Naive thymus-derived CD4-positive, alpha-beta T cell (primary cell): ENCODE measurements at regions not wholly inside any gene's neighbourhood (a gene's known extent, or its start where the extent isn't known, plus 50 kb on each side); places are given as distances from the start of the nearest gene placed in this dataset.

Experiments
- ATAC-seq: fragments of 150-1000 bp; cut with Tn5 transposase; 2 replicates; pipeline ENCODE4 v1.10.0; 2021; ENCODE audit warnings: mild to moderate bottlenecking, moderate library complexity
- CTCF ChIA-PET: fragments of 350-600 bp; sonication (Branson Sonifier 250); formaldehyde crosslinking; loops from one replicate; lab custom pipeline; 2021; ENCODE audit warnings: antibody characterized with exemption; lab: Charles Lee
- POLR2A ChIA-PET: fragments of 350-600 bp; sonication (Branson Sonifier 250); formaldehyde crosslinking; loops from one replicate; lab custom pipeline; 2021; ENCODE audit warnings: antibody characterized with exemption, inconsistent platforms; lab: Charles Lee
- DNase-seq, 9 donors: peaks; one replicate each; pipeline versions ENCODE4 v3.0.0 to v3.0.0-alpha.2; 2020 to 2022; ENCODE audit warnings: mixed read lengths in 1 of 9
- H3K27ac ChIP-seq: one replicate; pipeline ENCODE4 v1.7.0; 2013; ENCODE audit warnings: mild to moderate bottlenecking, low read depth, low read length, moderate library complexity
- H3K27me3 ChIP-seq, 2 donors: one replicate each; pipeline ENCODE4 v1.7.0; 2013; ENCODE audit warnings: low read length in 2 of 2, mild to moderate bottlenecking in 2 of 2, moderate library complexity in 2 of 2; ENCODE audit not compliant: control insufficient read depth in 2 of 2, insufficient read depth in 2 of 2
- H3K36me3 ChIP-seq, 3 experiments: 1 replicate in 2 of 3; 2 replicates in 1 of 3; pipeline ENCODE4 v1.7.0; 2013; ENCODE audit warnings: low read length in 3 of 3, mild to moderate bottlenecking in 3 of 3, moderate library complexity in 1 of 3; ENCODE audit not compliant: insufficient read depth in 3 of 3, control insufficient read depth in 2 of 3
- H3K4me1 ChIP-seq, 2 donors: one replicate each; pipeline ENCODE4 v1.7.0; 2013; ENCODE audit warnings: low read length in 2 of 2, mild to moderate bottlenecking in 2 of 2, moderate library complexity in 1 of 2; ENCODE audit not compliant: control insufficient read depth in 2 of 2, insufficient read depth in 2 of 2
- H3K4me3 ChIP-seq: 2 replicates; pipeline ENCODE4 v1.7.0; 2013; ENCODE audit warnings: mild to moderate bottlenecking, low read length
- H3K9me3 ChIP-seq, 3 experiments: 1 replicate in 2 of 3; 2 replicates in 1 of 3; pipeline ENCODE4 v1.7.0; 2013; ENCODE audit warnings: low read length in 3 of 3; ENCODE audit not compliant: control insufficient read depth in 2 of 3
- H3K27ac Mint-ChIP-seq, 9 donors: one replicate each; pipeline ENCODE4 v1.8.0; 2020 to 2022; ENCODE audit warnings: mixed read lengths in 9 of 9, mild to moderate bottlenecking in 8 of 9, moderate library complexity in 5 of 9, inconsistent platforms in 2 of 9
- H3K27me3 Mint-ChIP-seq, 5 donors: one replicate each; pipeline ENCODE4 v1.8.0; 2021 to 2022; ENCODE audit warnings: mixed read lengths in 5 of 5, mild to moderate bottlenecking in 1 of 5
- H3K36me3 Mint-ChIP-seq, 5 donors: one replicate each; pipeline ENCODE4 v1.8.0; 2020 to 2022; ENCODE audit warnings: mixed read lengths in 5 of 5, mild to moderate bottlenecking in 3 of 5, inconsistent platforms in 1 of 5
- H3K4me1 Mint-ChIP-seq, 7 donors: one replicate each; pipeline ENCODE4 v1.8.0; 2020 to 2022; ENCODE audit warnings: mixed read lengths in 7 of 7, mild to moderate bottlenecking in 3 of 7, inconsistent platforms in 1 of 7
- H3K4me3 Mint-ChIP-seq, 10 donors: one replicate each; pipeline ENCODE4 v1.8.0; 2020 to 2022; ENCODE audit warnings: mild to moderate bottlenecking in 10 of 10, mixed read lengths in 10 of 10, moderate library complexity in 6 of 10, inconsistent platforms in 2 of 10
- H3K9me3 Mint-ChIP-seq, 11 donors: one replicate each; pipeline ENCODE4 v1.8.0; 2020 to 2022; ENCODE audit warnings: mixed read lengths in 11 of 11, mild to moderate bottlenecking in 4 of 11, inconsistent platforms in 1 of 11, moderate library complexity in 1 of 11
- intact Hi-C, 2 donors: fragments of 100-400 bp; cut with micrococcal nuclease; formaldehyde crosslinking; loops; one replicate each; pipeline ENCODE4 v1.15.1; 2023

DNA sequence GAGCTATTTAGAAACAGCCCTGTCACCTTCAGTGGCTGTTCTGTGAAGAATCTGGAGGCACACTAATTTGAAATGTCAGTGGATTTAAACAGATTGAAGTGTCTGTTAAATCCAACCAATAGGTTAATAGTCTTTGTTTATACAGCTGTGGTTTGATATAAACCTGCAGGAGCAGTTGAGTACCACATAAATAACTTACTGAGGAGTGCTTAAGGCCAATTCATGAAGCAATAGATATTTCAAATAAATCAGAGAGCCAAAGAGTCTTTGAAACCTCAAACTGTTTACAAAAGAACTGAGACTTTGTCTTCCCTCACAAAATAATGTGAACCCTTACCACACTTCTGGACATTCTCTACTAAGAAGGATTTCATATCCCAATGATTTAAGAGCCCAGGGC, 111.9 kb downstream of the FEM1C start:
- intact Hi-C loops: no loop called here
- Mint-ChIP-seq H3K27me3 (peaks cover 0 to 25% (median 4%) of the 10 kb centered on the region in 5 donors), H3K36me3 (no peaks in the 10 kb centered on the region), H3K9me3 (peaks cover 0 to 5% (median 0%) of the 10 kb centered on the region in 11 donors), H3K4me1 (no peaks in the 10 kb centered on the region), H3K4me3 (no peak overlapping the region), H3K27ac (no peak overlapping the region)
- Histone ChIP-seq H3K9me3 (no peaks in the 10 kb centered on the region), H3K4me1 (no peaks in the 10 kb centered on the region), H3K4me3 (no peak overlapping the region), H3K27me3 (no peaks in the 10 kb centered on the region), H3K36me3 (no peaks in the 10 kb centered on the region), H3K27ac (no peak overlapping the region)
- no peak for DNase-seq
- ChIA-PET POLR2A (no interaction called here), CTCF (no interaction called here)
- no peak for ATAC-seq

DNA sequence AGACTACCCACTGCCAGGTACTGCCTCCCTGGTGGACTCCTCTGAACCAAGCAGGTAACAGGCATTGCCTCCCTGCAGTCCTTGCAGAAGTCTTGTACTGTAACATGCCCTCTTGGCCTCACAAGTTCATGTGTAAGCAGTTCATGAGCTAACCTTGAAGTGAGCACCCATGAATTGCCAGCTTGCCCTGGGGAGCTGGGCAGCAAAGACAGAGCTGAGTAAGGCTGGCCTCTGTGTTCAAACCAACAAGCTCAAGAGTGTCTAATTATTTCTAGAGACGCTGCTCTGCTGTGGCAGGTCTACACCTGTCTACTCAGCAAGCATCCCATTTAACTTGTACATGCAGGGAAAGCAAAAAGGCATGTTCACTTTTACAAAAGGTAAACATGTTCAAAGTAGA, 113.5 kb downstream of the FEM1C start:
- no peaks in the 10 kb centered on the region for H3K4me1 Mint-ChIP-seq
- Histone ChIP-seq H3K4me3 (no peak overlapping the region), H3K27me3 (no peaks in the 10 kb centered on the region), H3K36me3 (no peaks in the 10 kb centered on the region), H3K9me3 (no peaks in the 10 kb centered on the region), H3K27ac (no peak overlapping the region), H3K4me1 (no peaks in the 10 kb centered on the region)
- H3K9me3 Mint-ChIP-seq: no peaks in the 10 kb centered on the region
- no peak for ATAC-seq
- intact Hi-C loops: no loop called here
- H3K27me3 Mint-ChIP-seq: peaks cover 0 to 16% (median 10%) of the 10 kb centered on the region in 5 donors
- ChIA-PET POLR2A (no interaction called here), CTCF (no interaction called here)
- H3K36me3 Mint-ChIP-seq: no peaks in the 10 kb centered on the region
- no peak overlapping the region for H3K27ac Mint-ChIP-seq
- DNase-seq: no peak
- no peak overlapping the region for H3K4me3 Mint-ChIP-seq

DNA sequence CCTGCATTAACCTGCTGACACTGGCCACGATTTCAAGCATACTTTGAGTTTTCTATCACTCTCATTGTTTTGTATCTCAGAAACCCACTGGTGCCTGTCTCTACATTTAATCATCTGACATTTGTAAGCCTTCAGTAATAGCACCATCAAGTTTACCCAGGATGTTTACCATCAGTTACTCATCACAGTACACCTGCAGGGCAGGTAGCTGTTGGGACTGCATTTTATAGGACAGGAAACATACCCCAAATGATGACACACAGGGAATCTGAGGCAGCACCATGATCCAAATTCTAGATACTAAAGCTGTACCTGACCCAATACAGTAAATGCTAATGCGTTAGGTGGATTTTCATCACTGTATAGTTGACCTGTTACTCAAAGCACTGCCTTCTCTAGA, 114.2 kb downstream of the FEM1C start:
- no peaks in the 10 kb centered on the region for H3K4me1 ChIP-seq
- H3K4me3 ChIP-seq: no peak overlapping the region
- Mint-ChIP-seq H3K27me3 (peaks cover 1 to 10% (median 10%) of the 10 kb centered on the region in 5 donors), H3K4me3 (no peak overlapping the region), H3K27ac (no peak overlapping the region), H3K36me3 (no peaks in the 10 kb centered on the region), H3K9me3 (no peaks in the 10 kb centered on the region), H3K4me1 (no peaks in the 10 kb centered on the region)
- CTCF ChIA-PET: no interaction called here
- no peaks in the 10 kb centered on the region for H3K27me3 ChIP-seq
- H3K36me3 ChIP-seq: no peaks in the 10 kb centered on the region
- POLR2A ChIA-PET: no interaction called here
- DNase-seq (no peak), ATAC-seq (no peak)
- no peaks in the 10 kb centered on the region for H3K9me3 ChIP-seq
- intact Hi-C loops: no loop called here
- no peak overlapping the region for H3K27ac ChIP-seq

DNA sequence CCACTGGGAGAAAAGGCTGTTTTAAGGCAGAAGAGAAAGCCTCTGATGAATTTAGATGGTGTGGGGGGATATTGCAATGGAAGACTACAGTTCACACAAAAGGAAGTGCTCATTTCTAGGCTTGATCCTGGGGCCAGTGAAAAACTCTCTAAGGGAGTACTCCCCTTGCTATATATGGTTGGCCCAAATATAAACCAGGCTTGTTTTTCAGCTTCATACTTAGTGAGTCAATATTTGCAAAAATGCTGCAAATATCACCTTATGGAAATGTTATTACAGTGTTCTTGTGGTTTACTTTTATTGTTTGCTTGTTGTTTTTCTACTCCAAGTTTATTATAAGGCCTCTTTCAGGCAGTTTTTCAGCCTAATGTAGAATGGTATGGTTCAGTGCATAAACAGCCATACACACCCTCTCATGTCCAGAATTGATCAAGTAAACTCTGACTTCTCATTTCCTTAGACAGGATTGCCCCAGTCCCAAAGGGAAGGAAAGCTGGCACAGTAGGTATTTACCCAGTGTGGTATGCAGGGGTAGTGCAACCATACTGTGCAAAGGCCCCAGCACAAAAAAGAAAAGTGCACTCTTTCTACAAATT, 115.1 kb downstream of the FEM1C start:
- no peaks in the 10 kb centered on the region for H3K4me1 ChIP-seq
- H3K36me3 ChIP-seq: no peaks in the 10 kb centered on the region
- no peaks in the 10 kb centered on the region for H3K9me3 Mint-ChIP-seq
- ChIA-PET POLR2A (no interaction called here), CTCF (no interaction called here)
- H3K27ac Mint-ChIP-seq: no peak overlapping the region
- H3K36me3 Mint-ChIP-seq: no peaks in the 10 kb centered on the region
- DNase-seq (no peak), ATAC-seq (no peak)
- H3K4me3 ChIP-seq: no peak overlapping the region
- H3K4me1 Mint-ChIP-seq: no peaks in the 10 kb centered on the region
- H3K9me3 ChIP-seq: no peaks in the 10 kb centered on the region
- H3K27me3 ChIP-seq: no peaks in the 10 kb centered on the region
- peaks cover 1 to 13% (median 10%) of the 10 kb centered on the region in 5 donors for H3K27me3 Mint-ChIP-seq
- H3K4me3 Mint-ChIP-seq: no peak overlapping the region
- H3K27ac ChIP-seq: no peak overlapping the region
- intact Hi-C loops: no loop called here

DNA sequence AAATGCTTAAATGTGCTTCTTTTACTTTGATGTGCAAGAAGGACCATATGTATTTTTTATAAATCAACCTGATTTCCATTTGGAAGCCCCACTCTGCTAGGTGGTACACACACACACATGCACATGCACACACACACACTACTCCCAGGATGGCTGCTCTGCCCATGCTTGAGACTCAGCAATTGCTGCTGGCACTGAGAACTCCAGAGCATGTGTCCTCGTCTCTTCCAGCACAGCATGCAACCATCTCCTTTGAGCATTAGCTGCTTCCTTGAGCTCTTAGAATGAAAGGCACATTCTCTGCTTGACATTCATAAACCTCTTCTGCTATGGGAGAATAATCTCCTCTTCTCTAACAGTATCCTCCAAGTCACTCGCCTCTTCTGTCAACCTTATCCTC, 115.9 kb downstream of the FEM1C start:
- no peaks in the 10 kb centered on the region for H3K9me3 Mint-ChIP-seq

DNA sequence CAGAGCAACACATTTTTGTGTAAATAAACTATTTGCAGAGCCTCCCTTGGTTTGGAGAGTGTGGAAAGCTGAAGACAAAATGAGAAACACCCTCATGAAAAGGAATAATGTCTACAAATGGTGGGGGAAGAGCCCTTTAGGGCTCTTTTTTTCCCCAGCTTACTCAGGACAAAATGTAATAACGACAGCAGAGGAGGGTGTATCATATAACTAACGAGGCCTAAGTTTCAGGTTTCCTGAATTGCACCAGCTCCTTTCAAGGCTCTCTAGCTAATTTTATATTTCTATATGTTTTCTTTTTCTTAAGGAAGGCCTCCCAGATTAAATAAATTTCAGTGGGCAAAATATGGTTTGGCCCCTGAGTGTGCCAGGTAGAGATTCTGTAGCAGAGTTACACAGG, 116.3 kb downstream of the FEM1C start:
- no peak for ATAC-seq
- intact Hi-C loops: no loop called here
- CTCF ChIA-PET: no interaction called here
- no peak overlapping the region for H3K4me3 Mint-ChIP-seq
- POLR2A ChIA-PET: no interaction called here
- H3K27me3 Mint-ChIP-seq: peaks cover 1 to 16% (median 11%) of the 10 kb centered on the region in 5 donors
- no peaks in the 10 kb centered on the region for H3K9me3 Mint-ChIP-seq
- H3K36me3 Mint-ChIP-seq: no peaks in the 10 kb centered on the region
- DNase-seq: no peak
- no peaks in the 10 kb centered on the region for H3K4me1 Mint-ChIP-seq
- H3K27ac Mint-ChIP-seq: no peak overlapping the region
- Histone ChIP-seq H3K27me3 (no peaks in the 10 kb centered on the region), H3K36me3 (no peaks in the 10 kb centered on the region), H3K4me1 (no peaks in the 10 kb centered on the region), H3K4me3 (no peak overlapping the region), H3K27ac (no peak overlapping the region), H3K9me3 (no peaks in the 10 kb centered on the region)

More for the DNA sequence above, 115.9 kb downstream of the FEM1C start:
- no peaks in the 10 kb centered on the region for H3K36me3 Mint-ChIP-seq
- H3K36me3 ChIP-seq: no peaks in the 10 kb centered on the region
- intact Hi-C loops: no loop called here
- H3K27me3 Mint-ChIP-seq: peaks cover 1 to 16% (median 12%) of the 10 kb centered on the region in 5 donors
- H3K4me3 ChIP-seq: no peak overlapping the region
- H3K9me3 ChIP-seq: no peaks in the 10 kb centered on the region
- H3K4me3 Mint-ChIP-seq: no peak overlapping the region
- no peaks in the 10 kb centered on the region for H3K27me3 ChIP-seq
- ChIA-PET CTCF (no interaction called here), POLR2A (no interaction called here)
- no peaks in the 10 kb centered on the region for H3K4me1 ChIP-seq
- H3K4me1 Mint-ChIP-seq: no peaks in the 10 kb centered on the region
- no peak for DNase-seq
- no peak overlapping the region for H3K27ac Mint-ChIP-seq
- no peak for ATAC-seq
- H3K27ac ChIP-seq: no peak overlapping the region

DNA sequence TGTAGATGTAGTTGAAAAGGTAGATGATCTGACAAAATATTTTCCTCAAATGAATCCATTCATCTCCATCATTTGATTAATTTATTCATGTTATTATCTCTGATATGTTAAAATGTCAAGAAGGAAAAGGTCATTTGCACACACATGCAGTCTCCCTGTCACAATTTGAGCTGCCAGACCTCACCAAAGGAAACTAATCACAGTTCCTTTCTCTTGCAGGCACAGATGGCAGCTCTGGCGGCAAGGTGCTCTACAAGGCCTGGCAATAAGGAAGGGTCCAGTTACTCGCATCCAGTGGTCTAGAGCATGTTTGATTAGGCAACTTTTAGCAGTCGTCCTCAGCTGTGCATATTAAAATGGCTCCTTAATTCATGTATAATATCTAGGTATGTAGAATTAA, 120.1 kb downstream of the FEM1C start:
- peaks cover 0 to 3% (median 0%) of the 10 kb centered on the region in 11 donors for H3K9me3 Mint-ChIP-seq
- POLR2A ChIA-PET: interaction anchor here (0.5 kb wide), 1 partner anchor 782 kb away, joined by 3 read pairs; no protein-coding TSS in a partner anchor
- intact Hi-C loops: no loop called here
- H3K4me1 Mint-ChIP-seq: no peaks in the 10 kb centered on the region
- CTCF ChIA-PET: no interaction called here
- ATAC-seq: no peak
- no peaks in the 10 kb centered on the region for H3K27me3 ChIP-seq
- no peak overlapping the region for H3K4me3 Mint-ChIP-seq
- H3K36me3 ChIP-seq: no peaks in the 10 kb centered on the region
- H3K27ac Mint-ChIP-seq: no peak overlapping the region
- no peak overlapping the region for H3K4me3 ChIP-seq
- H3K9me3 ChIP-seq: no peaks in the 10 kb centered on the region
- no peaks in the 10 kb centered on the region for H3K36me3 Mint-ChIP-seq
- H3K27ac ChIP-seq: no peak overlapping the region
- H3K4me1 ChIP-seq: no peaks in the 10 kb centered on the region
- DNase-seq: no peak
- peaks cover 3 to 17% (median 15%) of the 10 kb centered on the region in 5 donors for H3K27me3 Mint-ChIP-seq
